Neural cell (in vitro differentiated cells): ENCODE measurements at regions not wholly inside any gene's neighbourhood (a gene's known extent, or its start where the extent isn't known, plus 50 kb on each side); places are given as distances from the start of the nearest gene placed in this dataset.

Experiments
- H2AFZ ChIP-seq: fragments of 200-600, 300-800 bp; sonication (generic), shearing (Covaris generic); 2 replicates; pipeline ENCODE4 v1.6.0; 2014; ENCODE audit warnings: low read depth, mild to moderate bottlenecking, antibody characterized with exemption, low read length, moderate library complexity
- H3F3A ChIP-seq: fragments of 200-600 bp; shearing (Covaris generic); 2 replicates; pipeline ENCODE4 v1.6.1; 2016; ENCODE audit warnings: mild to moderate bottlenecking, moderate library complexity, mixed read lengths, antibody characterized with exemption, low read length; ENCODE audit not compliant: insufficient read depth, poor library complexity, severe bottlenecking
- H3K27ac ChIP-seq: fragments of 200-600, 300-800 bp; sonication (generic), shearing (Covaris generic); 2 replicates; pipeline ENCODE4 v1.5.1; 2014; ENCODE audit warnings: mild to moderate bottlenecking, low read length, moderate library complexity
- H3K27me3 ChIP-seq: fragments of 300-800, 200-600 bp; sonication (generic), shearing (Covaris generic); 2 replicates; pipeline ENCODE4 v1.6.0; 2014; ENCODE audit warnings: mild to moderate bottlenecking, low read depth, low read length, moderate library complexity; ENCODE audit not compliant: insufficient read depth
- H3K36me3 ChIP-seq: fragments of 300-800, 200-600 bp; sonication (generic), shearing (Covaris generic); 2 replicates; pipeline ENCODE4 v1.5.1; 2014; ENCODE audit warnings: mild to moderate bottlenecking, antibody characterized with exemption, low read length, moderate library complexity; ENCODE audit not compliant: insufficient read depth
- H3K4me2 ChIP-seq: fragments of 300-800, 200-600 bp; sonication (generic), shearing (Covaris generic); 2 replicates; pipeline ENCODE4 v1.6.0; 2014; ENCODE audit warnings: mild to moderate bottlenecking, low read length
- H3K4me3 ChIP-seq: fragments of 300-800, 200-600 bp; sonication (generic), shearing (Covaris generic); 2 replicates; pipeline ENCODE4 v1.5.1; 2014; ENCODE audit warnings: mild to moderate bottlenecking, low read length, moderate library complexity
- H3K79me2 ChIP-seq: fragments of 200-600 bp; shearing (Covaris generic); replicated peaks from 2 replicates; pipeline ENCODE4 v1.6.0; 2014; ENCODE audit warnings: mild to moderate bottlenecking, low read length, moderate library complexity; ENCODE audit not compliant: insufficient read depth
- H3K9ac ChIP-seq: fragments of 300-800, 200-600 bp; sonication (generic), shearing (Covaris generic); 2 replicates; pipeline ENCODE4 v1.6.1; 2016; ENCODE audit warnings: mild to moderate bottlenecking, low read length, mixed read lengths
- H3K9me2 ChIP-seq: fragments of 200-600 bp; shearing (Covaris generic); 2 replicates; pipeline ENCODE4 v1.6.1; 2016; ENCODE audit warnings: mild to moderate bottlenecking, low read length, mixed read lengths; ENCODE audit not compliant: insufficient read depth
- H3K9me3 ChIP-seq: fragments of 200-600, 300-800 bp; sonication (generic), shearing (Covaris generic); 2 replicates; pipeline ENCODE4 v1.6.1; 2016; ENCODE audit warnings: mild to moderate bottlenecking, mixed run types, low read length, moderate library complexity, mixed read lengths
- H4K20me1 ChIP-seq: fragments of 200-600 bp; shearing (Covaris generic); 2 replicates; pipeline ENCODE4 v1.6.1; 2016; ENCODE audit warnings: mild to moderate bottlenecking, mixed run types; ENCODE audit not compliant: insufficient read depth
- CTCF ChIP-seq: fragments of 450-650 bp; IDR thresholded peaks from 2 replicates; pipeline ENCODE4 v1.5.1; 2014; ENCODE audit warnings: antibody characterized with exemption, mild to moderate bottlenecking, moderate library complexity; ENCODE audit not compliant: poor library complexity, severe bottlenecking
- EP300 ChIP-seq: fragments of 450-650 bp; conservative IDR thresholded peaks from 2 replicates; pipeline ENCODE4 v1.6.1; 2014; ENCODE audit warnings: antibody characterized with exemption, mild to moderate bottlenecking, moderate library complexity; ENCODE audit not compliant: poor library complexity, severe bottlenecking
- EZH2 ChIP-seq: fragments of 200-600, 300-800 bp; shearing (Covaris generic), sonication (generic); IDR thresholded peaks from 2 replicates; pipeline ENCODE4 v1.6.1; 2014; ENCODE audit warnings: antibody characterized with exemption, low read length, borderline replicate concordance, mild to moderate bottlenecking; ENCODE audit not compliant: insufficient read depth, poor library complexity, severe bottlenecking
- MXI1 ChIP-seq: fragments of 450-650 bp; conservative IDR thresholded peaks from 2 replicates; pipeline ENCODE4 v1.6.1; 2014; ENCODE audit warnings: antibody characterized with exemption, mild to moderate bottlenecking; ENCODE audit not compliant: poor library complexity, severe bottlenecking
- POLR2AphosphoS5 ChIP-seq: IDR thresholded peaks from 2 replicates; pipeline ENCODE4 v1.6.1; 2012
- RAD21 ChIP-seq: fragments of 450-650 bp; conservative IDR thresholded peaks from 2 replicates; pipeline ENCODE4 v1.6.1; 2014; ENCODE audit warnings: antibody characterized with exemption, mild to moderate bottlenecking, moderate library complexity
- REST ChIP-seq: IDR thresholded peaks from 2 replicates; pipeline ENCODE4 v1.6.1; 2012; ENCODE audit warnings: borderline replicate concordance
- SMC3 ChIP-seq: fragments of 450-650 bp; conservative IDR thresholded peaks from 2 replicates; pipeline ENCODE4 v1.6.1; 2014; ENCODE audit warnings: antibody characterized with exemption, mild to moderate bottlenecking, moderate library complexity; ENCODE audit not compliant: poor library complexity
- TAF1 ChIP-seq: IDR thresholded peaks from 2 replicates; pipeline ENCODE4 v1.6.1; 2012; ENCODE audit warnings: low read depth

- no peak overlapping the region for H3K4me2 ChIP-seq
- no peaks in the 10 kb centered on the region for H3K79me2 ChIP-seq
- H2AFZ ChIP-seq = no peak overlapping the region
- no peak overlapping the region for H3K27ac ChIP-seq
- H3K36me3 ChIP-seq = no peaks in the 10 kb centered on the region
- no peaks in the 10 kb centered on the region for H3K9me3 ChIP-seq
- no peak overlapping the region for H3K9ac ChIP-seq
- H4K20me1 ChIP-seq = no peaks in the 10 kb centered on the region
- no peak overlapping the region for H3K4me3 ChIP-seq
- no peak for TF ChIP-seq REST
- TF ChIP-seq EP300 = no peak
- TF ChIP-seq SMC3 = no peak
- no peak for TF ChIP-seq EZH2
- TF ChIP-seq RAD21 = no peak
- no peak for TF ChIP-seq POLR2AphosphoS5
- no peak for TF ChIP-seq MXI1
- no peak for TF ChIP-seq CTCF
- no peaks in the 10 kb centered on the region for H3F3A ChIP-seq
- no peaks in the 10 kb centered on the region for H3K27me3 ChIP-seq
- H3K9me2 ChIP-seq = no peaks in the 10 kb centered on the region
Observed at GRCh38 chr16:47949714-47950113, 206.1 kb downstream of the ABCC12 start.

- Histone ChIP-seq H3K9ac (no peak overlapping the region), H3K9me2 (no peaks in the 10 kb centered on the region), H3F3A (no peaks in the 10 kb centered on the region), H3K36me3 (no peaks in the 10 kb centered on the region), H3K9me3 (no peaks in the 10 kb centered on the region), H3K27me3 (no peaks in the 10 kb centered on the region), H3K4me2 (no peak overlapping the region), H2AFZ (no peak overlapping the region), H4K20me1 (no peaks in the 10 kb centered on the region), H3K4me3 (no peak overlapping the region), H3K79me2 (no peaks in the 10 kb centered on the region), H3K27ac (no peak overlapping the region)
- TF ChIP-seq CTCF = no peak
- no peak for TF ChIP-seq POLR2AphosphoS5
- no peak for TF ChIP-seq EP300
- TF ChIP-seq EZH2 = no peak
- TF ChIP-seq TAF1 = no peak
- TF ChIP-seq RAD21 = no peak
- TF ChIP-seq MXI1 = no peak
- TF ChIP-seq REST = no peak
- TF ChIP-seq SMC3 = no peak
Observed at GRCh38 chr16:47949276-47949675, 206.5 kb downstream of the ABCC12 start.
